ENCODE measurements at regions not wholly inside any gene's neighbourhood (a gene's known extent, or its start where the extent isn't known, plus 50 kb on each side); places are given as distances from the start of the nearest gene placed in this dataset.

GRCh38 chr6:14333556-14334305 is 216.2 kb downstream of the CD83 start:
- no peak for DNase-seq

- no peak for DNase-seq
Measured at GRCh38 chr6:14335071-14335470, 217.5 kb downstream of the CD83 start.

GRCh38 chr6:14337152-14337551 is 219.6 kb downstream of the CD83 start:
- no peak for DNase-seq

GRCh38 chr6:14339172-14339571 is 221.6 kb downstream of the CD83 start:
- no peak for DNase-seq

- no peak for DNase-seq
Measured at GRCh38 chr6:14339711-14340584, 222.4 kb downstream of the CD83 start.

- DNase-seq: no peak
Measured at GRCh38 chr6:14344486-14344885, 226.9 kb downstream of the CD83 start.

GRCh38 chr6:14348389-14348788 is 230.8 kb downstream of the CD83 start:
- no peak for DNase-seq

GRCh38 chr6:14349507-14349906 is 231.9 kb downstream of the CD83 start:
- no peak for DNase-seq

- no peak for DNase-seq
Measured at GRCh38 chr6:14350210-14350609, 232.6 kb downstream of the CD83 start.

- DNase-seq: no peak
Measured at GRCh38 chr6:14353281-14353680, 235.7 kb downstream of the CD83 start.

- DNase-seq: no peak
Measured at GRCh38 chr6:14353798-14354197, 236.2 kb downstream of the CD83 start.

GRCh38 chr6:14354919-14355572 is 237.5 kb downstream of the CD83 start:
- no peak for DNase-seq

- no peak for DNase-seq
Measured at GRCh38 chr6:14359438-14359837, 241.9 kb downstream of the CD83 start.

- DNase-seq: no peak
Measured at GRCh38 chr6:14360565-14360964, 243.0 kb downstream of the CD83 start.

GRCh38 chr6:14361297-14361696 is 243.7 kb downstream of the CD83 start:
- no peak for DNase-seq

- no peak for DNase-seq
Measured at GRCh38 chr6:14361956-14362587, 244.5 kb downstream of the CD83 start.

- no peak for DNase-seq
Measured at GRCh38 chr6:14364370-14364769, 246.8 kb downstream of the CD83 start.

GRCh38 chr6:14365393-14365792 is 247.8 kb downstream of the CD83 start:
- no peak for DNase-seq

- no peak for DNase-seq
Measured at GRCh38 chr6:14366315-14366714, 248.7 kb downstream of the CD83 start.

- no peak for DNase-seq
Measured at GRCh38 chr6:14366872-14367271, 249.3 kb downstream of the CD83 start.

- no peak for DNase-seq
Measured at GRCh38 chr6:14367296-14367695, 249.7 kb downstream of the CD83 start.

GRCh38 chr6:14369717-14370116 is 252.1 kb downstream of the CD83 start:
- DNase-seq: no peak

GRCh38 chr6:14371530-14371929 is 254.0 kb downstream of the CD83 start:
- no peak for DNase-seq

All from occipital lobe (tissue), 1 donor.